ENCODE measurements at regions not wholly inside any gene's neighbourhood (a gene's known extent, or its start where the extent isn't known, plus 50 kb on each side); places are given as distances from the start of the nearest gene placed in this dataset.

DNA sequence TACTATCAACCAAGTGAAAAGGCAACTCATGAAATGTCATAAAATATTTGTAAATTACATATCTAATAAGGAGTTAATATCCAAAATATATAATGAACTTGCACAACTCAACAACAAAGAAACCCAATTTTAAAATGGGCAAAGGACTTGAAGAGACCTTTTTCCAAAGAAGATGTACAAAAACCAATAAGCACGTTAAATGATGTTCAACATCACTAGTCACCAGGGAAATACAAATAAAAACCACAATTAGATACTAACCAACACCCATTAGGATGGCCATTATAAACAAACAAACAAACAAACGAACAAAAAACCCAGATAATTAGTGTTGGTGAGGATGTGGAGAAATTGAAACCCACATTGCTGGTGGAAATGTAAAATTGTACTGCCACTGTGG is 92.3 kb upstream of the ARID2 start:
- H3K79me2 ChIP-seq (ENCODE audit: insufficient read depth, low read depth), result no peaks in the 10 kb centered on the region
- H3K4me3 ChIP-seq (IDR thresholded peaks at IDR 0.05; ENCODE audit: insufficient read depth, low read depth, low read length), result no peak overlapping the region
- no peaks in the 10 kb centered on the region for H3K36me3 ChIP-seq (ENCODE audit: insufficient read depth)
- no peaks in the 10 kb centered on the region for H3K27me3 ChIP-seq (ENCODE audit: insufficient read depth, low read depth)
- H3K4me2 ChIP-seq, result no peak overlapping the region
- no peak overlapping the region for H3K27ac ChIP-seq
- H4K20me1 ChIP-seq (ENCODE audit: insufficient read depth), result no peaks in the 10 kb centered on the region
- TF ChIP-seq, protein P1, sequence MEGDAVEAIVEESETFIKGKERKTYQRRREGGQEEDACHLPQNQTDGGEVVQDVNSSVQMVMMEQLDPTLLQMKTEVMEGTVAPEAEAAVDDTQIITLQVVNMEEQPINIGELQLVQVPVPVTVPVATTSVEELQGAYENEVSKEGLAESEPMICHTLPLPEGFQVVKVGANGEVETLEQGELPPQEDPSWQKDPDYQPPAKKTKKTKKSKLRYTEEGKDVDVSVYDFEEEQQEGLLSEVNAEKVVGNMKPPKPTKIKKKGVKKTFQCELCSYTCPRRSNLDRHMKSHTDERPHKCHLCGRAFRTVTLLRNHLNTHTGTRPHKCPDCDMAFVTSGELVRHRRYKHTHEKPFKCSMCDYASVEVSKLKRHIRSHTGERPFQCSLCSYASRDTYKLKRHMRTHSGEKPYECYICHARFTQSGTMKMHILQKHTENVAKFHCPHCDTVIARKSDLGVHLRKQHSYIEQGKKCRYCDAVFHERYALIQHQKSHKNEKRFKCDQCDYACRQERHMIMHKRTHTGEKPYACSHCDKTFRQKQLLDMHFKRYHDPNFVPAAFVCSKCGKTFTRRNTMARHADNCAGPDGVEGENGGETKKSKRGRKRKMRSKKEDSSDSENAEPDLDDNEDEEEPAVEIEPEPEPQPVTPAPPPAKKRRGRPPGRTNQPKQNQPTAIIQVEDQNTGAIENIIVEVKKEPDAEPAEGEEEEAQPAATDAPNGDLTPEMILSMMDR (conservative IDR thresholded peaks at IDR 0.05; ENCODE audit: low read depth, low read length), result no peak
- no peak overlapping the region for H3K9ac ChIP-seq
- H3K4me1 ChIP-seq (ENCODE audit: low read depth, poor library complexity, severe bottlenecking), result peaks cover 5% of the 10 kb centered on the region
- H2AFZ ChIP-seq (ENCODE audit: low read depth), result no peak overlapping the region

DNA sequence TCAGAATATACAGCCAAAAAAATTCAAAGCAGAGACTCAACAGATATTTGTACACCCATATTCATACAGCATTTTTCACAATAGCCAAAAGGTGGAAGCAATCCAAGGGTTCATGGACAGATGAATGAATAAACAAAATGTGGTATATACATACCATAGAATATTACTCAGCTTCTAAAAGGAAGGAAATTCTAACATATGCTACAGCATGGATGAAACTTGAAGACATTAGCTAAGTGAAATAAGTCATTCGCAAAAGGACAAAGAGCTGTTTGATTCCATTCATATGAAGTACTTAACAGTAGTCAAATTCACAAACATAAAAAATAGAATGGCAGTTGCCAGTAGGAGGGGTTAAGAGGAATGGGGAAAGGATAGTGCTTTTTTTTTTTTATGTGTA is 91.8 kb upstream of the ARID2 start:
- TF ChIP-seq, protein P1 (conservative IDR thresholded peaks at IDR 0.05; ENCODE audit: low read depth, low read length), result no peak
- H3K27ac ChIP-seq, result no peak overlapping the region

DNA sequence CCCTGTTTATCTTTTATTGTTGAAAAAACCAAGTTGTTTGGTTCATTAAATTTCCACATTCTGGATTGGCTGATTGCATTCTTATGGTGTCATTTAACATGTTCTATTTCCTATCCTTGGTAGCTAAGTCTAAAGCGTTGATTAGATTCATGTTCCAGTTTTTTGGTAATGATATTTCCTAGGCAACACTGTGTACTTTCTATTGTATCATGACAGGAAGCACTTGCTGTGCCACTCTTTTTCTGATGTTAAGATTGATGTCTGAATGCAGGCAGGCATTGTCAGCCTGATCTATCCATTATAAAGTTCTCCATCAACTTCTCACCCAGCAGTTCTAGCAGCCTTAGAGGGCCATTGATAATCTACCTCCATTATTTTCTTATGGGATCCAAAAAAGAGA is 91.1 kb upstream of the ARID2 start:
- no peaks in the 10 kb centered on the region for H3K27me3 ChIP-seq (ENCODE audit: insufficient read depth, low read depth)
- H2AFZ ChIP-seq (ENCODE audit: low read depth), result no peak overlapping the region
- H3K36me3 ChIP-seq (ENCODE audit: insufficient read depth), result no peaks in the 10 kb centered on the region
- H3K9ac ChIP-seq, result no peak overlapping the region
- no peaks in the 10 kb centered on the region for H3K79me2 ChIP-seq (ENCODE audit: insufficient read depth, low read depth)
- TF ChIP-seq, protein P1 (conservative IDR thresholded peaks at IDR 0.05; ENCODE audit: low read depth, low read length), result no peak
- no peak overlapping the region for H3K4me3 ChIP-seq (IDR thresholded peaks at IDR 0.05; ENCODE audit: insufficient read depth, low read depth, low read length)
- no peak overlapping the region for H3K4me2 ChIP-seq
- H4K20me1 ChIP-seq (ENCODE audit: insufficient read depth), result no peaks in the 10 kb centered on the region
- no peak overlapping the region for H3K27ac ChIP-seq
- H3K4me1 ChIP-seq (ENCODE audit: low read depth, poor library complexity, severe bottlenecking), result peaks cover 5% of the 10 kb centered on the region

More for the DNA sequence above, 91.8 kb upstream of the ARID2 start:
- no peaks in the 10 kb centered on the region for H3K27me3 ChIP-seq (ENCODE audit: insufficient read depth, low read depth)
- H4K20me1 ChIP-seq (ENCODE audit: insufficient read depth), result no peaks in the 10 kb centered on the region
- H3K4me1 ChIP-seq (ENCODE audit: low read depth, poor library complexity, severe bottlenecking), result peaks cover 5% of the 10 kb centered on the region
- H3K36me3 ChIP-seq (ENCODE audit: insufficient read depth), result no peaks in the 10 kb centered on the region
- H3K4me3 ChIP-seq (IDR thresholded peaks at IDR 0.05; ENCODE audit: insufficient read depth, low read depth, low read length), result no peak overlapping the region
- no peak overlapping the region for H3K4me2 ChIP-seq
- no peak overlapping the region for H3K9ac ChIP-seq
- H2AFZ ChIP-seq (ENCODE audit: low read depth), result no peak overlapping the region
- no peaks in the 10 kb centered on the region for H3K79me2 ChIP-seq (ENCODE audit: insufficient read depth, low read depth)

DNA sequence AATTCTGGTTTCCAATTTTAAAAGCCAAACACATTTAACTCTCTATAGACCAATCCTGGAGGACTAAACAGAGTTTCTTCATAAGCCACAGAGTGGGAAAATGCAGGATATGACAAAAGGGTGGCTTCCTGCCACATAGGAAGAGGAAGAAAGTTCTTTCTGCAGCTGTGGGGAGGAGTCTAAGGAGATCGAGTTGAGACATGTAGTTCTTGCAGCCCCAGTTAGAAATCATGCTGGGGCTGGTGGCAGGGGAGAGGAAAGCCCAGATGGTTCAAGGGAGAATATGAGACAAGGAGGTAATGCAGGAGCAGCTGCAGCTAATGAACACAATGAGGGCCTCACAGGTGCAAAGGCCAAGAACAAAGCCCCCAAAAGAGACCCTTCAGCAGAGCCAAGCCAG is 85.0 kb upstream of the ARID2 start:
- TF ChIP-seq, protein P1 (conservative IDR thresholded peaks at IDR 0.05; ENCODE audit: low read depth, low read length), result no peak

More for the DNA sequence above, 85.0 kb upstream of the ARID2 start:
- Histone ChIP-seq H3K36me3 (ENCODE audit: insufficient read depth) (no peaks in the 10 kb centered on the region), H3K9ac (no peak overlapping the region), H3K27me3 (ENCODE audit: insufficient read depth, low read depth) (no peaks in the 10 kb centered on the region), H3K79me2 (ENCODE audit: insufficient read depth, low read depth) (no peaks in the 10 kb centered on the region), H4K20me1 (ENCODE audit: insufficient read depth) (no peaks in the 10 kb centered on the region), H3K27ac (no peak overlapping the region), H2AFZ (ENCODE audit: low read depth) (no peak overlapping the region), H3K4me1 (ENCODE audit: low read depth, poor library complexity, severe bottlenecking) (peaks cover 37% of the 10 kb centered on the region), H3K4me3 (IDR thresholded peaks at IDR 0.05; ENCODE audit: insufficient read depth, low read depth, low read length) (no peak overlapping the region), H3K4me2 (no peak overlapping the region)

Measured in KMS-11 (cell line).